K562 (cell line): ENCODE measurements at regions not wholly inside any gene's neighbourhood (a gene's known extent, or its start where the extent isn't known, plus 50 kb on each side); places are given as distances from the start of the nearest gene placed in this dataset.

Experiments used
- PTRF ChIP-seq: fragments of 450-650 bp; IDR thresholded peaks from 2 replicates; pipeline ENCODE4 v1.6.1; 2016; ENCODE audit warnings: mild to moderate bottlenecking, missing genetic modification characterization, missing compliant biosample characterization
- SMARCA5 ChIP-seq: fragments of 450-650 bp; IDR thresholded peaks from 2 replicates; pipeline ENCODE4 v1.6.1; 2016
- TF ChIP-seq, protein P1 (sequence below), 2 experiments: fragments of 450-650 bp; IDR thresholded peaks; 2 replicates each; pipeline ENCODE4 v1.6.1; 2018; ENCODE audit warnings: mild to moderate bottlenecking in 2 of 2, low read depth in 1 of 2; ENCODE audit not compliant: partially characterized antibody in 2 of 2
- TF ChIP-seq, protein P2 (sequence below): fragments of 450-650 bp; IDR thresholded peaks from 2 replicates; pipeline ENCODE4 v1.6.1; 2016; ENCODE audit warnings: mild to moderate bottlenecking, moderate library complexity
- TF ChIP-seq, protein P3 (sequence below): fragments of 250-450 bp; sonication (Bioruptor Pico); IDR thresholded peaks from 2 replicates; pipeline ENCODE4 v1.8.0; 2022; ENCODE audit warnings: inconsistent platforms, mild to moderate bottlenecking, moderate library complexity, borderline replicate concordance
- TF ChIP-seq, protein P4 (sequence below): fragments of 450-650 bp; IDR thresholded peaks from 2 replicates; pipeline ENCODE4 v1.6.1; 2016; ENCODE audit warnings: missing biosample characterization, missing genetic modification characterization

DNA sequence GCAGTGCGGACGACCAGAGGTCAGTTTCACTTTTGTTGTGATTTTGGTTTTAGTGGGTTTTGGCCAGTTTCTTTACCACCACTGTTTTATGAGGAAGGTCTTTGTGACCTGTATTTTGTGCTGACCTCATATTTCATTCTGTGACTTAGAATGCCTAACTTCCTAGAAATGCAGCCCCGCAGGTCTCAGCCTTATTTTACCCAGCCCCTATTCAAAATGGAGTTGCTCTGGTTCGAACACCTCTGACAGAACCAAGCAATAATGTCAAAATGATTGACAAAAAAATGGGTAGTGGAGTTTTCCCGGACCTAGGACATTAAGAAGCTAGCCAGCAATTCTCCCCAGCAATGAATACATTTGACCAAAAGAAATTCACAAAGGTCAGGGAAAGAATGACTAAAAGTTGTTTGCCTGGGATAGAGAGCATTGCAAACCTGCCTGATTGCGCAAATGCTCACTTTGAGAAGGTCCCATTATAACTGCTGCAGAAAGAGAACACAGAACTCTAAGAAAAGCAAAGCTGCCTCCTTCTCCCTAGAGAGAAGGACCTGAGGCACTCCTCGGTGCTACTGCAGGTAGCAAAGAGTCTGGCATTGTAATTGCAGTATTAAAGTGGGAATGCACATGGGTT lies 288.8 kb downstream of the ADGB start (continued):
- TF ChIP-seq PTRF (tag) (peak; percentile 100), SMARCA5 (0 out of 2 replicates have a peak, but pooled peaks have one; percentile 24)
- TF ChIP-seq, protein P1, sequence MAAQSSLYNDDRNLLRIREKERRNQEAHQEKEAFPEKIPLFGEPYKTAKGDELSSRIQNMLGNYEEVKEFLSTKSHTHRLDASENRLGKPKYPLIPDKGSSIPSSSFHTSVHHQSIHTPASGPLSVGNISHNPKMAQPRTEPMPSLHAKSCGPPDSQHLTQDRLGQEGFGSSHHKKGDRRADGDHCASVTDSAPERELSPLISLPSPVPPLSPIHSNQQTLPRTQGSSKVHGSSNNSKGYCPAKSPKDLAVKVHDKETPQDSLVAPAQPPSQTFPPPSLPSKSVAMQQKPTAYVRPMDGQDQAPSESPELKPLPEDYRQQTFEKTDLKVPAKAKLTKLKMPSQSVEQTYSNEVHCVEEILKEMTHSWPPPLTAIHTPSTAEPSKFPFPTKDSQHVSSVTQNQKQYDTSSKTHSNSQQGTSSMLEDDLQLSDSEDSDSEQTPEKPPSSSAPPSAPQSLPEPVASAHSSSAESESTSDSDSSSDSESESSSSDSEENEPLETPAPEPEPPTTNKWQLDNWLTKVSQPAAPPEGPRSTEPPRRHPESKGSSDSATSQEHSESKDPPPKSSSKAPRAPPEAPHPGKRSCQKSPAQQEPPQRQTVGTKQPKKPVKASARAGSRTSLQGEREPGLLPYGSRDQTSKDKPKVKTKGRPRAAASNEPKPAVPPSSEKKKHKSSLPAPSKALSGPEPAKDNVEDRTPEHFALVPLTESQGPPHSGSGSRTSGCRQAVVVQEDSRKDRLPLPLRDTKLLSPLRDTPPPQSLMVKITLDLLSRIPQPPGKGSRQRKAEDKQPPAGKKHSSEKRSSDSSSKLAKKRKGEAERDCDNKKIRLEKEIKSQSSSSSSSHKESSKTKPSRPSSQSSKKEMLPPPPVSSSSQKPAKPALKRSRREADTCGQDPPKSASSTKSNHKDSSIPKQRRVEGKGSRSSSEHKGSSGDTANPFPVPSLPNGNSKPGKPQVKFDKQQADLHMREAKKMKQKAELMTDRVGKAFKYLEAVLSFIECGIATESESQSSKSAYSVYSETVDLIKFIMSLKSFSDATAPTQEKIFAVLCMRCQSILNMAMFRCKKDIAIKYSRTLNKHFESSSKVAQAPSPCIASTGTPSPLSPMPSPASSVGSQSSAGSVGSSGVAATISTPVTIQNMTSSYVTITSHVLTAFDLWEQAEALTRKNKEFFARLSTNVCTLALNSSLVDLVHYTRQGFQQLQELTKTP (IDR thresholded peaks at IDR 0.05; ENCODE audit: low read depth in 1 of 2, partially characterized antibody in 2 of 2): peak; percentile 17 to 69
- TF ChIP-seq, protein P2, sequence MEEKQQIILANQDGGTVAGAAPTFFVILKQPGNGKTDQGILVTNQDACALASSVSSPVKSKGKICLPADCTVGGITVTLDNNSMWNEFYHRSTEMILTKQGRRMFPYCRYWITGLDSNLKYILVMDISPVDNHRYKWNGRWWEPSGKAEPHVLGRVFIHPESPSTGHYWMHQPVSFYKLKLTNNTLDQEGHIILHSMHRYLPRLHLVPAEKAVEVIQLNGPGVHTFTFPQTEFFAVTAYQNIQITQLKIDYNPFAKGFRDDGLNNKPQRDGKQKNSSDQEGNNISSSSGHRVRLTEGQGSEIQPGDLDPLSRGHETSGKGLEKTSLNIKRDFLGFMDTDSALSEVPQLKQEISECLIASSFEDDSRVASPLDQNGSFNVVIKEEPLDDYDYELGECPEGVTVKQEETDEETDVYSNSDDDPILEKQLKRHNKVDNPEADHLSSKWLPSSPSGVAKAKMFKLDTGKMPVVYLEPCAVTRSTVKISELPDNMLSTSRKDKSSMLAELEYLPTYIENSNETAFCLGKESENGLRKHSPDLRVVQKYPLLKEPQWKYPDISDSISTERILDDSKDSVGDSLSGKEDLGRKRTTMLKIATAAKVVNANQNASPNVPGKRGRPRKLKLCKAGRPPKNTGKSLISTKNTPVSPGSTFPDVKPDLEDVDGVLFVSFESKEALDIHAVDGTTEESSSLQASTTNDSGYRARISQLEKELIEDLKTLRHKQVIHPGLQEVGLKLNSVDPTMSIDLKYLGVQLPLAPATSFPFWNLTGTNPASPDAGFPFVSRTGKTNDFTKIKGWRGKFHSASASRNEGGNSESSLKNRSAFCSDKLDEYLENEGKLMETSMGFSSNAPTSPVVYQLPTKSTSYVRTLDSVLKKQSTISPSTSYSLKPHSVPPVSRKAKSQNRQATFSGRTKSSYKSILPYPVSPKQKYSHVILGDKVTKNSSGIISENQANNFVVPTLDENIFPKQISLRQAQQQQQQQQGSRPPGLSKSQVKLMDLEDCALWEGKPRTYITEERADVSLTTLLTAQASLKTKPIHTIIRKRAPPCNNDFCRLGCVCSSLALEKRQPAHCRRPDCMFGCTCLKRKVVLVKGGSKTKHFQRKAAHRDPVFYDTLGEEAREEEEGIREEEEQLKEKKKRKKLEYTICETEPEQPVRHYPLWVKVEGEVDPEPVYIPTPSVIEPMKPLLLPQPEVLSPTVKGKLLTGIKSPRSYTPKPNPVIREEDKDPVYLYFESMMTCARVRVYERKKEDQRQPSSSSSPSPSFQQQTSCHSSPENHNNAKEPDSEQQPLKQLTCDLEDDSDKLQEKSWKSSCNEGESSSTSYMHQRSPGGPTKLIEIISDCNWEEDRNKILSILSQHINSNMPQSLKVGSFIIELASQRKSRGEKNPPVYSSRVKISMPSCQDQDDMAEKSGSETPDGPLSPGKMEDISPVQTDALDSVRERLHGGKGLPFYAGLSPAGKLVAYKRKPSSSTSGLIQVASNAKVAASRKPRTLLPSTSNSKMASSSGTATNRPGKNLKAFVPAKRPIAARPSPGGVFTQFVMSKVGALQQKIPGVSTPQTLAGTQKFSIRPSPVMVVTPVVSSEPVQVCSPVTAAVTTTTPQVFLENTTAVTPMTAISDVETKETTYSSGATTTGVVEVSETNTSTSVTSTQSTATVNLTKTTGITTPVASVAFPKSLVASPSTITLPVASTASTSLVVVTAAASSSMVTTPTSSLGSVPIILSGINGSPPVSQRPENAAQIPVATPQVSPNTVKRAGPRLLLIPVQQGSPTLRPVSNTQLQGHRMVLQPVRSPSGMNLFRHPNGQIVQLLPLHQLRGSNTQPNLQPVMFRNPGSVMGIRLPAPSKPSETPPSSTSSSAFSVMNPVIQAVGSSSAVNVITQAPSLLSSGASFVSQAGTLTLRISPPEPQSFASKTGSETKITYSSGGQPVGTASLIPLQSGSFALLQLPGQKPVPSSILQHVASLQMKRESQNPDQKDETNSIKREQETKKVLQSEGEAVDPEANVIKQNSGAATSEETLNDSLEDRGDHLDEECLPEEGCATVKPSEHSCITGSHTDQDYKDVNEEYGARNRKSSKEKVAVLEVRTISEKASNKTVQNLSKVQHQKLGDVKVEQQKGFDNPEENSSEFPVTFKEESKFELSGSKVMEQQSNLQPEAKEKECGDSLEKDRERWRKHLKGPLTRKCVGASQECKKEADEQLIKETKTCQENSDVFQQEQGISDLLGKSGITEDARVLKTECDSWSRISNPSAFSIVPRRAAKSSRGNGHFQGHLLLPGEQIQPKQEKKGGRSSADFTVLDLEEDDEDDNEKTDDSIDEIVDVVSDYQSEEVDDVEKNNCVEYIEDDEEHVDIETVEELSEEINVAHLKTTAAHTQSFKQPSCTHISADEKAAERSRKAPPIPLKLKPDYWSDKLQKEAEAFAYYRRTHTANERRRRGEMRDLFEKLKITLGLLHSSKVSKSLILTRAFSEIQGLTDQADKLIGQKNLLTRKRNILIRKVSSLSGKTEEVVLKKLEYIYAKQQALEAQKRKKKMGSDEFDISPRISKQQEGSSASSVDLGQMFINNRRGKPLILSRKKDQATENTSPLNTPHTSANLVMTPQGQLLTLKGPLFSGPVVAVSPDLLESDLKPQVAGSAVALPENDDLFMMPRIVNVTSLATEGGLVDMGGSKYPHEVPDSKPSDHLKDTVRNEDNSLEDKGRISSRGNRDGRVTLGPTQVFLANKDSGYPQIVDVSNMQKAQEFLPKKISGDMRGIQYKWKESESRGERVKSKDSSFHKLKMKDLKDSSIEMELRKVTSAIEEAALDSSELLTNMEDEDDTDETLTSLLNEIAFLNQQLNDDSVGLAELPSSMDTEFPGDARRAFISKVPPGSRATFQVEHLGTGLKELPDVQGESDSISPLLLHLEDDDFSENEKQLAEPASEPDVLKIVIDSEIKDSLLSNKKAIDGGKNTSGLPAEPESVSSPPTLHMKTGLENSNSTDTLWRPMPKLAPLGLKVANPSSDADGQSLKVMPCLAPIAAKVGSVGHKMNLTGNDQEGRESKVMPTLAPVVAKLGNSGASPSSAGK: no peak
- TF ChIP-seq, protein P3, sequence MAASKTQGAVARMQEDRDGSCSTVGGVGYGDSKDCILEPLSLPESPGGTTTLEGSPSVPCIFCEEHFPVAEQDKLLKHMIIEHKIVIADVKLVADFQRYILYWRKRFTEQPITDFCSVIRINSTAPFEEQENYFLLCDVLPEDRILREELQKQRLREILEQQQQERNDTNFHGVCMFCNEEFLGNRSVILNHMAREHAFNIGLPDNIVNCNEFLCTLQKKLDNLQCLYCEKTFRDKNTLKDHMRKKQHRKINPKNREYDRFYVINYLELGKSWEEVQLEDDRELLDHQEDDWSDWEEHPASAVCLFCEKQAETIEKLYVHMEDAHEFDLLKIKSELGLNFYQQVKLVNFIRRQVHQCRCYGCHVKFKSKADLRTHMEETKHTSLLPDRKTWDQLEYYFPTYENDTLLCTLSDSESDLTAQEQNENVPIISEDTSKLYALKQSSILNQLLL: no peak
- TF ChIP-seq, protein P4, sequence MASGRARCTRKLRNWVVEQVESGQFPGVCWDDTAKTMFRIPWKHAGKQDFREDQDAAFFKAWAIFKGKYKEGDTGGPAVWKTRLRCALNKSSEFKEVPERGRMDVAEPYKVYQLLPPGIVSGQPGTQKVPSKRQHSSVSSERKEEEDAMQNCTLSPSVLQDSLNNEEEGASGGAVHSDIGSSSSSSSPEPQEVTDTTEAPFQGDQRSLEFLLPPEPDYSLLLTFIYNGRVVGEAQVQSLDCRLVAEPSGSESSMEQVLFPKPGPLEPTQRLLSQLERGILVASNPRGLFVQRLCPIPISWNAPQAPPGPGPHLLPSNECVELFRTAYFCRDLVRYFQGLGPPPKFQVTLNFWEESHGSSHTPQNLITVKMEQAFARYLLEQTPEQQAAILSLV (tag): peak; percentile 100
